Spleen (tissue), 11 donors: ENCODE measurements at regions not wholly inside any gene's neighbourhood (a gene's known extent, or its start where the extent isn't known, plus 50 kb on each side); places are given as distances from the start of the nearest gene placed in this dataset.

Source experiments
- DNase-seq: peaks from one replicate; pipeline ENCODE4 v3.0.0-alpha.2; 2020
- H3K27ac ChIP-seq, 8 donors: fragments of 200-600 bp; sonication (generic) in 7 of 8; 1 replicate in 4 of 8; 2 replicates in 4 of 8; pipeline versions ENCODE4 v1.5.0 to v1.8.0; 2016 to 2021; ENCODE audit warnings: inconsistent platforms in 4 of 8, mild to moderate bottlenecking in 4 of 8, moderate library complexity in 1 of 8
- H3K27me3 ChIP-seq, 7 donors: fragments of 200-600 bp; sonication (generic) in 6 of 7; replicated peaks in 1 of 7; 1 replicate in 4 of 7; 2 replicates in 3 of 7; pipeline versions ENCODE4 v1.5.0 to v1.8.0; 2016 to 2021; ENCODE audit warnings: inconsistent platforms in 3 of 7, mild to moderate bottlenecking in 1 of 7
- H3K36me3 ChIP-seq, 6 donors: fragments of 200-600 bp; sonication (generic) in 5 of 6; 1 replicate in 4 of 6; 2 replicates in 2 of 6; pipeline versions ENCODE4 v1.5.0 to v1.8.0; 2016 to 2021; ENCODE audit warnings: inconsistent platforms in 2 of 6
- H3K4me1 ChIP-seq, 6 donors: fragments of 200-600 bp; sonication (generic) in 5 of 6; 1 replicate in 3 of 6; 2 replicates in 3 of 6; pipeline versions ENCODE4 v1.5.0 to v1.8.0; 2016 to 2021; ENCODE audit warnings: inconsistent platforms in 3 of 6
- H3K4me3 ChIP-seq, 8 donors: fragments of 200-600 bp; sonication (generic) in 7 of 8; 1 replicate in 4 of 8; 2 replicates in 4 of 8; pipeline versions ENCODE4 v1.5.0 to v1.8.0; 2016 to 2021; ENCODE audit warnings: inconsistent platforms in 4 of 8, mild to moderate bottlenecking in 4 of 8, moderate library complexity in 2 of 8
- H3K9me3 ChIP-seq, 8 donors: fragments of 200-600 bp; sonication (generic) in 7 of 8; 1 replicate in 4 of 8; 2 replicates in 4 of 8; pipeline versions ENCODE4 v1.5.0 to v1.8.0; 2016 to 2021; ENCODE audit warnings: inconsistent platforms in 4 of 8
- POLR2A ChIP-seq, 3 donors: fragments of 450-650 bp; IDR thresholded peaks; one replicate each; pipeline ENCODE4 v1.5.1; 2017; ENCODE audit warnings: antibody characterized with exemption in 3 of 3, mild to moderate bottlenecking in 1 of 3
- POLR2AphosphoS5 ChIP-seq, 3 donors: sonication (generic); formaldehyde crosslinking; IDR thresholded peaks; one replicate each; pipeline ENCODE4 v1.5.1; 2017; ENCODE audit warnings: antibody characterized with exemption in 3 of 3
- WGBS, 5 donors: extraction: QIAGEN DNeasy Blood & Tissue Kit in 3 of 5; methylation state at CpG; one replicate each; pipeline versions ENCODE4 v1.1.5 to v1.1.7; 2013 to 2018; 5-methylcytosine and 5-hydroxymethylcytosine counted together
- intact Hi-C: fragments of 100-400 bp; cut with DNase I; formaldehyde crosslinking; loops from one replicate; pipeline ENCODE4 v1.15.0; 2023; ENCODE audit warnings: low total_unique reads
- TF ChIP-seq, protein P1 (sequence below), 11 experiments: fragments of 200-600 bp in 7 of 11; fragments of 450-650 bp in 4 of 11; sonication (generic) in 4 of 11; IDR thresholded peaks in 8 of 11; conservative IDR thresholded peaks in 3 of 11; 1 replicate in 7 of 11; 2 replicates in 4 of 11; pipeline versions ENCODE4 v1.4.0 to v1.8.0; 2016 to 2021; ENCODE audit warnings: antibody characterized with exemption in 11 of 11, inconsistent platforms in 4 of 11, mild to moderate bottlenecking in 1 of 11
- donor health status: healthy with polysubstance abuse.
- donor health status: DM: no; HTN: no; CAD: no; lungs with moderate emphysema.
- donor health status: DM: no; HTN: no; CAD: no.
- donor health status: Bipolar disorder and iron deficiency.
- donor health status: healthy.
- donor health status: DM: no; HTN: no; CAD: no.
- donor health status: DM: yes; HTN: yes; CAD: no.

DNA sequence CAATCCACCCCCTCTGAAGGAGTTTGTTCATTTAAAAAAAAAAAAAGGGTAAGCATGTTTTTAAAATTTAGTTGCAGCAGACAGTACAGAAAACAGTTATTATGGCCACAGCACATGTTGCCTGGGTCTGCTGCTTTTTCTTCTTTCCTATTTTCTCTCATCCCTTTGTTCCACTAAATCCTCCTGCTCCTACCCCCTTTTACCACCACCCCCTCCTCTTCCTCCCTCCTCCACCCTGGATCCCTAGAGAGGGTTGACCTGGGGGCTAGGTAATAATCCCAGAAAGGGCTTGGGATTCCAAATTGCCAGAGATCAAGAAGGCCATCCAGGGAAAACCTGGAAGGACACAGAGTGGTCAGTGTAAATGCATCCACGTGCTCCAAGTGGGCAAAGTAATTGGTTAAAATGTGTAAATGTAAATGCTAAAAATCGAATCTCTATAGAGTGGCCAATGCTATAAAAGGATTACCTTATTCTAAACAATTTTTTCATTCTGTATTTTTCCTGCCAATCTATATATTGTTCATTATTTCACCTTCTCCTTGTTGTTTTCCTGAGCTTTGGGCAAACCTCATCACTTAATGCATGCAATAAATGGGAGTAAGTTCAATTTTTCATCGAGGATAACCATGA, 89.0 kb upstream of the PIK3CG start:
- TF ChIP-seq POLR2A (IDR thresholded peaks at IDR 0.05) (no peak), POLR2AphosphoS5 (IDR thresholded peaks at IDR 0.05) (no peak)
- TF ChIP-seq, protein P1, sequence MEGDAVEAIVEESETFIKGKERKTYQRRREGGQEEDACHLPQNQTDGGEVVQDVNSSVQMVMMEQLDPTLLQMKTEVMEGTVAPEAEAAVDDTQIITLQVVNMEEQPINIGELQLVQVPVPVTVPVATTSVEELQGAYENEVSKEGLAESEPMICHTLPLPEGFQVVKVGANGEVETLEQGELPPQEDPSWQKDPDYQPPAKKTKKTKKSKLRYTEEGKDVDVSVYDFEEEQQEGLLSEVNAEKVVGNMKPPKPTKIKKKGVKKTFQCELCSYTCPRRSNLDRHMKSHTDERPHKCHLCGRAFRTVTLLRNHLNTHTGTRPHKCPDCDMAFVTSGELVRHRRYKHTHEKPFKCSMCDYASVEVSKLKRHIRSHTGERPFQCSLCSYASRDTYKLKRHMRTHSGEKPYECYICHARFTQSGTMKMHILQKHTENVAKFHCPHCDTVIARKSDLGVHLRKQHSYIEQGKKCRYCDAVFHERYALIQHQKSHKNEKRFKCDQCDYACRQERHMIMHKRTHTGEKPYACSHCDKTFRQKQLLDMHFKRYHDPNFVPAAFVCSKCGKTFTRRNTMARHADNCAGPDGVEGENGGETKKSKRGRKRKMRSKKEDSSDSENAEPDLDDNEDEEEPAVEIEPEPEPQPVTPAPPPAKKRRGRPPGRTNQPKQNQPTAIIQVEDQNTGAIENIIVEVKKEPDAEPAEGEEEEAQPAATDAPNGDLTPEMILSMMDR (IDR thresholded peaks at IDR 0.05 in 8 of 11, conservative IDR thresholded peaks at IDR 0.05 in 3 of 11): no peak
- DNase-seq: no peak
- H3K4me3 ChIP-seq: no peak overlapping the region
- H3K36me3 ChIP-seq: no peaks in the 10 kb centered on the region
- no peak overlapping the region for H3K27ac ChIP-seq
- WGBS, 5 donors: 79 to 90% (median 84%) methylated on average over 3 of the region's 3 CpGs
- no peaks in the 10 kb centered on the region for H3K4me1 ChIP-seq
- intact Hi-C loops: no loop called here
- H3K9me3 ChIP-seq: peaks cover 0 to 3% (median 0%) of the 10 kb centered on the region in 8 donors
- H3K27me3 ChIP-seq: no peaks in the 10 kb centered on the region

DNA sequence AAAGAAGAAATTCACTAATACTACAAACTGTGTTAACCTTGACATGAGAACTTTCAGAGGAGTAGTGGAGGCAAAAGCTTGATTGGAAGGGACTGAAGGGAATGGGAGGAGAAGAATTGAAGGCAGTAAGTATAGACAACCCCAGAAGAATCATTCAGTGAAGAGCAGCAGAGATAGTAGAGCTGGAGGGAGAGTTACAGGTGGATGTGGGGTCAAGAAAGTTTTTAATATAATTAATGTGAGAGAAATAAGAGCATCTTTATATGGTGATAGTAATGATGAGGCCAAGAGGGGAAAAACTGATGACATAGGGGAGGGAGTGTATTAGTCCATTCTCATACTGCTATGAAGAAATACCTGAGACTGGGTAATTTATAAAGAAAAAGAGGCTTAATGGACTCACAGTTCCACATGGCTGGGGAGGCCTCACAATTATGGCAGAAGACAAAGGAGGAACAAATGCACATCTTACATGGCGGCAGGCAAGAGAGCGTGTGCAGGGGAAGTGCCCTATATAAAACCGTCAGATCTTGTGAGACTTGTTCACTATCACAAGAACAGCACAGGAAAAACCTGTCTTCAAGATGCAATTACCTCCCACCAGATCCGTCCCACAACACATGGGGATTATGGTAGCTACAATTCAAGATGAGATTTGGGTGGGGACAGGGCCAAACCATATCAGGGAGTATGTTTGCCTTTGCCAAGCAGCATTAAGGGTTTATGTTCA, 88.3 kb upstream of the PIK3CG start:
- TF ChIP-seq, protein P1 (IDR thresholded peaks at IDR 0.05 in 8 of 11, conservative IDR thresholded peaks at IDR 0.05 in 3 of 11): no peak
- no peak for TF ChIP-seq POLR2A (IDR thresholded peaks at IDR 0.05)
- no peak for TF ChIP-seq POLR2AphosphoS5 (IDR thresholded peaks at IDR 0.05)
- Histone ChIP-seq H3K27me3 (no peaks in the 10 kb centered on the region), H3K9me3 (peaks cover 0 to 3% (median 0%) of the 10 kb centered on the region in 8 donors), H3K4me1 (no peaks in the 10 kb centered on the region), H3K27ac (no peak overlapping the region), H3K4me3 (no peak overlapping the region), H3K36me3 (no peaks in the 10 kb centered on the region)
- intact Hi-C loops: no loop called here
- WGBS, 5 donors: 86 to 97% (median 93%) methylated on average over 4 of the region's 4 CpGs
- DNase-seq: no peak

DNA sequence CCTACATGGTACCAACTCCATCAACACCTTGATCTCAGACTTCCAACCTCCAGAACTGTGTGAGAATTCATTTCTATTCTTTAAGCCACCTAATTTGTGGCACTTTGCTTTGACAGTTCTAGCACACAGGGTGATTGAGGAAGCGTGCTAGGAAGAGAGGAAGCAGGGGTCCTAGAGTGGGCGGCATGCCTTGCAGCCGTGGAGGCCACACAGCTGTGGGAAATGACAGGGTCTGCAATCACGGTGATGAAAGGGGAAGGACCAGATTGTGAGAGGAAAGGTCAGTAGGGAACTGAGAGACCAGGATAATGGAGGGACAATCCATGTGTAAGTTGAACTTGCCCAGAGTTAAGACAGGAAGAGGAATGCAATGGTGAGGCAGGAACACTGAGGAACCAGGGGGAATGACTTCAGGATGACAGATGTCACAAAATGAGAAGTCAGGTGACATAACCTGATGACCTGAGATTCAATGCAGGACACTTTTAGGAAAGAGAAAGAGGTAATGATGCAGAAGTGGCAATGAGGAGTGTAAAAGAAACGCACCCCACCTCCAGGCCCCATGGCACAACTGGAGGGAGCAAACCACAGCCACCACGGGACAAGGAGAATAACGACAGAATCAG, 87.3 kb upstream of the PIK3CG start:
- DNase-seq: no peak
- TF ChIP-seq, protein P1 (IDR thresholded peaks at IDR 0.05 in 8 of 11, conservative IDR thresholded peaks at IDR 0.05 in 3 of 11): no peak
- no peak for TF ChIP-seq POLR2A (IDR thresholded peaks at IDR 0.05)
- TF ChIP-seq POLR2AphosphoS5 (IDR thresholded peaks at IDR 0.05): no peak
- 44 to 56% (median 50%) methylated on average over 7 of the region's 7 CpGs for WGBS, 5 donors
- Histone ChIP-seq H3K27me3 (no peaks in the 10 kb centered on the region), H3K4me1 (no peaks in the 10 kb centered on the region), H3K36me3 (no peaks in the 10 kb centered on the region), H3K27ac (no peak overlapping the region), H3K4me3 (no peak overlapping the region), H3K9me3 (peaks cover 0 to 3% (median 0%) of the 10 kb centered on the region in 8 donors)
- intact Hi-C loops: no loop called here

DNA sequence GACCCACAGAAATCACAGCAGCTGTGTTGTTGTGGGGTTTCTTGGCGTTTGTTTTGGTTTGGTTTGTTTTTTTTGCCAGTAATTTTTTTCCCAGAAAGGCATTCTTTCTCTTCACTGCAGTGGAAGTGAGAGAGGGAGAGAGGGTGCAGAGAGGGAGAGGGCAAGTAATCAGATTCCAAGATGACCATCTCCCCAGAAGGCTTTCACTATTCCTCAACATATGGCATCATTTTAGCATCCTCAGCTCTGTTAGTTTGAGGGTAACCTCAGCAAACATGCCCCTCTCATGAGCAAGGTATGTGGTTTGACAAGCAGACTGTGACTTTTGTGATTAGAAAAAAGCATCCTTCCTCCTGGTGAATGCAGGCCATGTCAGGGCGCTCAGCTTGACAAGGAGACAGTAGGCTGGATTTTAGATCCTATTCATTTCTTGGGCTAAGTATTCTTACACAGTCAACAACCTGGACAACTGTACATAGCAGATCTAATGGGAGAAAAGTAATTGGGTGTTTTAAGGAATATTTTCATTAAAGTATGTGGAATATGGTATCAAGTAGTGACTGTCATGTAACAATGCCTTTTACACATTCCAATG, 86.3 kb upstream of the PIK3CG start:
- 79 to 91% (median 86%) methylated on average over 2 of the region's 2 CpGs for WGBS, 5 donors
- H3K9me3 ChIP-seq: peaks cover 0 to 3% (median 0%) of the 10 kb centered on the region in 8 donors
- TF ChIP-seq POLR2AphosphoS5 (IDR thresholded peaks at IDR 0.05) (no peak), POLR2A (IDR thresholded peaks at IDR 0.05) (no peak)
- TF ChIP-seq, protein P1 (IDR thresholded peaks at IDR 0.05 in 8 of 11, conservative IDR thresholded peaks at IDR 0.05 in 3 of 11): no peak
- H3K4me1 ChIP-seq: no peaks in the 10 kb centered on the region
- intact Hi-C loops: no loop called here
- no peaks in the 10 kb centered on the region for H3K36me3 ChIP-seq
- no peaks in the 10 kb centered on the region for H3K27me3 ChIP-seq
- H3K27ac ChIP-seq: no peak overlapping the region
- DNase-seq: no peak
- H3K4me3 ChIP-seq: no peak overlapping the region
